ENCODE measurements at regions not wholly inside any gene's neighbourhood (a gene's known extent, or its start where the extent isn't known, plus 50 kb on each side); places are given as distances from the start of the nearest gene placed in this dataset.

DNA sequence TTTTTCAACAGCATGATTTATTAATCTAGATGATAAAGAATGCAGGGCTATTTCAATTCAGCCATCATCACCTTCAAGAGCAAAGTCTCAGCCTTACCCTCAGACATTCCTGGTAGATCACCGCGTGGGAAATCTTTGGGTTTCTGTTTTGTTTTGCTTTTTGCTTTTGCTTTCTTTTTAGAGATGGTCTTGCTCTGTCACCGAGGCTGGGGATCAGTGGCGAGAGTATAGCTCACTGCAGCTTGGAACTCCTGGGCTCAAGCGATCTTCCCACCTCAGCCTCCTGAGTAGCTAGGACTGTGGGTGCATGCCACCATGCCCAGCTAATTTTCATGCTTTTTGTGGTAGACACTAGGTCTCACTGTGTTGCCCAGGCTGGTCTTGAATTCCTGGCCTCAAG lies 289.7 kb downstream of the AJAP1 start:
- H3K4me1 ChIP-seq (ENCODE audit: control insufficient read depth, extremely low read depth, insufficient read depth, low read length): no peaks in the 10 kb centered on the region
- peaks cover 6% of the 10 kb centered on the region for H3K9me3 ChIP-seq (ENCODE audit: control insufficient read depth, insufficient read depth, low read depth, low read length)
- H3K36me3 ChIP-seq (ENCODE audit: control insufficient read depth, insufficient read depth, low read length): no peaks in the 10 kb centered on the region
- H3K27ac ChIP-seq (ENCODE audit: insufficient read depth, low read length): no peak overlapping the region
- no peaks in the 10 kb centered on the region for H3K27me3 ChIP-seq (ENCODE audit: control insufficient read depth, insufficient read depth, low read length)
- no peak overlapping the region for H3K9ac ChIP-seq (ENCODE audit: insufficient read depth, low read length)
- no peaks in the 10 kb centered on the region for H4K20me1 ChIP-seq (ENCODE audit: control insufficient read depth, extremely low read depth, insufficient read depth, low read length)
- DNase-seq (ENCODE audit: low read depth in 2 of 2): no peak
- TF ChIP-seq EZH2 (IDR thresholded peaks at IDR 0.05; ENCODE audit: low read length, missing control alignments): no peak
- TF ChIP-seq, protein P1, sequence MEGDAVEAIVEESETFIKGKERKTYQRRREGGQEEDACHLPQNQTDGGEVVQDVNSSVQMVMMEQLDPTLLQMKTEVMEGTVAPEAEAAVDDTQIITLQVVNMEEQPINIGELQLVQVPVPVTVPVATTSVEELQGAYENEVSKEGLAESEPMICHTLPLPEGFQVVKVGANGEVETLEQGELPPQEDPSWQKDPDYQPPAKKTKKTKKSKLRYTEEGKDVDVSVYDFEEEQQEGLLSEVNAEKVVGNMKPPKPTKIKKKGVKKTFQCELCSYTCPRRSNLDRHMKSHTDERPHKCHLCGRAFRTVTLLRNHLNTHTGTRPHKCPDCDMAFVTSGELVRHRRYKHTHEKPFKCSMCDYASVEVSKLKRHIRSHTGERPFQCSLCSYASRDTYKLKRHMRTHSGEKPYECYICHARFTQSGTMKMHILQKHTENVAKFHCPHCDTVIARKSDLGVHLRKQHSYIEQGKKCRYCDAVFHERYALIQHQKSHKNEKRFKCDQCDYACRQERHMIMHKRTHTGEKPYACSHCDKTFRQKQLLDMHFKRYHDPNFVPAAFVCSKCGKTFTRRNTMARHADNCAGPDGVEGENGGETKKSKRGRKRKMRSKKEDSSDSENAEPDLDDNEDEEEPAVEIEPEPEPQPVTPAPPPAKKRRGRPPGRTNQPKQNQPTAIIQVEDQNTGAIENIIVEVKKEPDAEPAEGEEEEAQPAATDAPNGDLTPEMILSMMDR (conservative IDR thresholded peaks at IDR 0.05 in 1 of 2, IDR thresholded peaks at IDR 0.05 in 1 of 2; ENCODE audit: low read depth in 1 of 2, low read length in 2 of 2): no peak
- no peak overlapping the region for H3K4me2 ChIP-seq (ENCODE audit: extremely low read depth, insufficient read depth, low read length)
- H2AFZ ChIP-seq (ENCODE audit: low read length): no peak overlapping the region
- no peak overlapping the region for H3K4me3 ChIP-seq (replicated peaks in 1 of 4; ENCODE audit: control extremely low read depth in 1 of 4, insufficient read depth in 1 of 4, low read depth in 3 of 4, low read length in 4 of 4)
- H3K79me2 ChIP-seq (ENCODE audit: control insufficient read depth, insufficient read depth, low read length): no peaks in the 10 kb centered on the region

- no peaks in the 10 kb centered on the region for H4K20me1 ChIP-seq (ENCODE audit: control insufficient read depth, extremely low read depth, insufficient read depth, low read length)
- no peak for TF ChIP-seq EZH2 (IDR thresholded peaks at IDR 0.05; ENCODE audit: low read length, missing control alignments)
- TF ChIP-seq, protein P1 (conservative IDR thresholded peaks at IDR 0.05 in 1 of 2, IDR thresholded peaks at IDR 0.05 in 1 of 2; ENCODE audit: low read depth in 1 of 2, low read length in 2 of 2): no peak
- peak; percentile 0 to 1 for DNase-seq (ENCODE audit: low read depth in 2 of 2)
- H3K4me1 ChIP-seq (ENCODE audit: control insufficient read depth, extremely low read depth, insufficient read depth, low read length): no peaks in the 10 kb centered on the region
- no peak overlapping the region for H2AFZ ChIP-seq (ENCODE audit: low read length)
- no peaks in the 10 kb centered on the region for H3K27me3 ChIP-seq (ENCODE audit: control insufficient read depth, insufficient read depth, low read length)
- H3K9me3 ChIP-seq (ENCODE audit: control insufficient read depth, insufficient read depth, low read depth, low read length): peaks cover 3% of the 10 kb centered on the region
- H3K27ac ChIP-seq (ENCODE audit: insufficient read depth, low read length): no peak overlapping the region
- H3K4me3 ChIP-seq (replicated peaks in 1 of 4; ENCODE audit: control extremely low read depth in 1 of 4, insufficient read depth in 1 of 4, low read depth in 3 of 4, low read length in 4 of 4): no peak overlapping the region
- H3K79me2 ChIP-seq (ENCODE audit: control insufficient read depth, insufficient read depth, low read length): no peaks in the 10 kb centered on the region
- no peak overlapping the region for H3K9ac ChIP-seq (ENCODE audit: insufficient read depth, low read length)
- H3K36me3 ChIP-seq (ENCODE audit: control insufficient read depth, insufficient read depth, low read length): no peaks in the 10 kb centered on the region
- H3K4me2 ChIP-seq (ENCODE audit: extremely low read depth, insufficient read depth, low read length): no peak overlapping the region
Observed at GRCh38 chr1:4939266-4939665, 284.9 kb downstream of the AJAP1 start.

DNA sequence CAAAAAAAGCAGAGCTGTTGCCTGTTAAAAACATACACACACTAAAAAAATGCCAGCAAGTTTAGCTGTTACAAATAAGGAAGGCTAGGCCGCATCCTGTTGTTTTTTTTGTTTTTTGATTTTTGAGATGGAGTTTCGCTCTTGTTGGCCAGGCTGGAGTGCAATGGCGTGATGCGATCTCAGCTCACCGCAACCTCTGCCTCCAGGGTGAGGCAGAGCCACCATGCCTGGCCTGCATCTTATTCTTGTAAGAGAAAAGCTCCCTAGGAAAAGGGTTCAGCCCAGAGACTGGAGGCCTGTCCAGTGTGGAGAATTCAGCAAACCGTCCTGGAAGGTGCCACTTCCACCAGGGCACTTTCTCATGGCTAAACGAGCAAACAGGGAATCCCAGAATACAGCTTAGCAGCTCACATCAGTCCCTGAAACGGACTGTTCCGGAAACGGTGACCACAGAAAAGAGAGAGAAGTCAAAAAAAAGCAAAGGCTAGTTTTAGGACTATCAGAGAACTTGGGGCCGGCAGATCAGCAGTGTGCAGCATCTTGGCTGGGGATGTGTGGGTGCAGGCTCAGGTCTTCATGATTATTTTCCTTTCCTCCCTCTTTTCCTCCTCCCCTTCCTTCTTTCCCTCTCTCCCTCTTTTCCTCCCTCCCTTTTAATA lies 283.6 kb downstream of the AJAP1 start:
- no peaks in the 10 kb centered on the region for H3K27me3 ChIP-seq (ENCODE audit: control insufficient read depth, insufficient read depth, low read length)
- no peaks in the 10 kb centered on the region for H4K20me1 ChIP-seq (ENCODE audit: control insufficient read depth, extremely low read depth, insufficient read depth, low read length)
- H3K9me3 ChIP-seq (ENCODE audit: control insufficient read depth, insufficient read depth, low read depth, low read length): peaks cover 3% of the 10 kb centered on the region
- H2AFZ ChIP-seq (ENCODE audit: low read length): no peak overlapping the region
- no peak overlapping the region for H3K4me3 ChIP-seq (replicated peaks in 1 of 4; ENCODE audit: control extremely low read depth in 1 of 4, insufficient read depth in 1 of 4, low read depth in 3 of 4, low read length in 4 of 4)
- H3K79me2 ChIP-seq (ENCODE audit: control insufficient read depth, insufficient read depth, low read length): no peaks in the 10 kb centered on the region
- H3K4me1 ChIP-seq (ENCODE audit: control insufficient read depth, extremely low read depth, insufficient read depth, low read length): no peaks in the 10 kb centered on the region
- H3K27ac ChIP-seq (ENCODE audit: insufficient read depth, low read length): no peak overlapping the region
- H3K4me2 ChIP-seq (ENCODE audit: extremely low read depth, insufficient read depth, low read length): no peak overlapping the region
- TF ChIP-seq, protein P1 (conservative IDR thresholded peaks at IDR 0.05 in 1 of 2, IDR thresholded peaks at IDR 0.05 in 1 of 2; ENCODE audit: low read depth in 1 of 2, low read length in 2 of 2): no peak
- TF ChIP-seq EZH2 (IDR thresholded peaks at IDR 0.05; ENCODE audit: low read length, missing control alignments): no peak
- H3K36me3 ChIP-seq (ENCODE audit: control insufficient read depth, insufficient read depth, low read length): no peaks in the 10 kb centered on the region
- H3K9ac ChIP-seq (ENCODE audit: insufficient read depth, low read length): no peak overlapping the region
- no peak for DNase-seq (ENCODE audit: low read depth in 2 of 2)

All from fibroblast of lung (primary cell).